IMR-90 (cell line): ENCODE measurements at regions not wholly inside any gene's neighbourhood (a gene's known extent, or its start where the extent isn't known, plus 50 kb on each side); places are given as distances from the start of the nearest gene placed in this dataset.

Experiments
- ATAC-seq: fragments of 200-7000 bp; cut with Tn5 transposase; 2 replicates; pipeline ENCODE4 v1.9.1; 2020; ENCODE audit warnings: low read depth, mild to moderate bottlenecking, moderate library complexity
- BruUV-seq: library from RNA; stranded (reverse); fragments of 400-500 nt; replicated peaks from 2 replicates; lab custom pipeline; 2021; lab: Mats Ljungman, UMichigan
- CTCF ChIA-PET: fragments of 300-600 bp; formaldehyde crosslinking; extraction: SDS; loops from one replicate; lab custom pipeline; 2021; ENCODE audit warnings: antibody characterized with exemption; lab: Yijun Ruan, JAX
- POLR2A ChIA-PET: fragments of 300-600 bp; sonication (Branson Sonifier 250); formaldehyde crosslinking; loops from one replicate; lab custom pipeline; 2022; ENCODE audit warnings: antibody characterized with exemption; ENCODE audit not compliant: unreplicated experiment; lab: Charles Lee
- DNase-seq: peaks from one replicate; pipeline ENCODE4 v3.0.0; 2013
- H2AFZ ChIP-seq: replicated peaks from 2 replicates; pipeline ENCODE3; 2013; ENCODE audit warnings: low read length, mild to moderate bottlenecking; ENCODE audit not compliant: poor library complexity
- H2AK5ac ChIP-seq: 2 replicates; pipeline ENCODE4 v1.6.1; 2013; ENCODE audit warnings: low read depth, low read length, inconsistent platforms
- H2AK9ac ChIP-seq: replicated peaks from 2 replicates; pipeline ENCODE3; 2013; ENCODE audit warnings: mild to moderate bottlenecking, low read depth, low read length, moderate library complexity; ENCODE audit not compliant: poor library complexity
- H2BK120ac ChIP-seq: 2 replicates; pipeline ENCODE4 v1.6.1; 2013; ENCODE audit warnings: low read depth, low read length, inconsistent platforms
- H2BK15ac ChIP-seq: 3 replicates; pipeline ENCODE4 v1.6.1; 2013; ENCODE audit warnings: low read depth, low read length, inconsistent platforms
- H2BK20ac ChIP-seq: 2 replicates; pipeline ENCODE4 v1.6.1; 2013; ENCODE audit warnings: low read depth, mild to moderate bottlenecking, inconsistent platforms, low read length, moderate library complexity
- H2BK5ac ChIP-seq: 2 replicates; pipeline ENCODE4 v1.6.1; 2013; ENCODE audit warnings: mild to moderate bottlenecking, low read depth, low read length, inconsistent platforms; ENCODE audit not compliant: poor library complexity, severe bottlenecking
- H3K14ac ChIP-seq: replicated peaks from 2 replicates; pipeline ENCODE4 v1.6.1; 2013; ENCODE audit warnings: low read depth, low read length, inconsistent platforms
- H3K18ac ChIP-seq: 2 replicates; pipeline ENCODE4 v1.6.1; 2013; ENCODE audit warnings: low read depth, low read length, control low read depth
- H3K23ac ChIP-seq: 2 replicates; pipeline ENCODE4 v1.6.1; 2013; ENCODE audit warnings: low read depth, low read length, inconsistent platforms
- H3K27ac ChIP-seq: 2 replicates; pipeline ENCODE4 v1.5.1; 2013; ENCODE audit warnings: mild to moderate bottlenecking, control low read depth, low read length; ENCODE audit not compliant: insufficient read depth
- H3K27me3 ChIP-seq: 2 replicates; pipeline ENCODE4 v1.6.1; 2013; ENCODE audit warnings: low read length; ENCODE audit not compliant: control insufficient read depth, insufficient read depth
- H3K36me3 ChIP-seq: 2 replicates; pipeline ENCODE4 v1.6.1; 2013; ENCODE audit warnings: low read length, mixed read lengths; ENCODE audit not compliant: control insufficient read depth, insufficient read depth
- H3K4ac ChIP-seq: 2 replicates; pipeline ENCODE4 v1.6.1; 2013; ENCODE audit warnings: low read depth, low read length, inconsistent platforms
- H3K4me1 ChIP-seq: 2 replicates; pipeline ENCODE4 v1.6.1; 2013; ENCODE audit warnings: low read length, mixed read lengths; ENCODE audit not compliant: control insufficient read depth, insufficient read depth
- H3K4me2 ChIP-seq: 2 replicates; pipeline ENCODE4 v1.6.1; 2013; ENCODE audit warnings: low read depth, mild to moderate bottlenecking, control low read depth, low read length, moderate library complexity
- H3K4me3 ChIP-seq: 2 replicates; pipeline ENCODE4 v1.5.1; 2013; ENCODE audit warnings: low read depth, mild to moderate bottlenecking, control low read depth, low read length, moderate library complexity; ENCODE audit not compliant: insufficient read depth
- H3K56ac ChIP-seq: 2 replicates; pipeline ENCODE4 v1.6.1; 2013; ENCODE audit warnings: low read length, inconsistent platforms; ENCODE audit not compliant: insufficient read depth; ENCODE audit errors: extremely low read depth
- H3K79me1 ChIP-seq, 2 experiments: 2 replicates each; pipeline ENCODE4 v1.6.1; 2013; ENCODE audit warnings: low read length in 2 of 2, inconsistent platforms in 1 of 2, low read depth in 1 of 2
- H3K9ac ChIP-seq: 2 replicates; pipeline ENCODE4 v1.6.1; 2013; ENCODE audit warnings: low read depth, low read length, control low read depth
- H3K9me1 ChIP-seq: 2 replicates; pipeline ENCODE4 v1.6.1; 2013; ENCODE audit warnings: low read length, inconsistent platforms; ENCODE audit not compliant: insufficient read depth
- H3K9me3 ChIP-seq: 2 replicates; pipeline ENCODE4 v1.6.1; 2013; ENCODE audit warnings: low read length; ENCODE audit not compliant: control insufficient read depth, insufficient read depth
- H4K20me1 ChIP-seq: 2 replicates; pipeline ENCODE4 v1.6.1; 2013; ENCODE audit warnings: low read length, inconsistent platforms; ENCODE audit not compliant: insufficient read depth
- H4K5ac ChIP-seq: 2 replicates; pipeline ENCODE4 v1.6.1; 2013; ENCODE audit warnings: mild to moderate bottlenecking, low read depth, low read length, control low read depth
- H4K8ac ChIP-seq, 2 experiments: 2 replicates each; pipeline ENCODE4 v1.6.1; 2013; ENCODE audit warnings: low read depth in 2 of 2, low read length in 2 of 2, control low read depth in 1 of 2, inconsistent platforms in 1 of 2
- H4K91ac ChIP-seq: 2 replicates; pipeline ENCODE4 v1.6.1; 2013; ENCODE audit warnings: low read depth, low read length, inconsistent platforms; ENCODE audit not compliant: insufficient read depth
- BHLHE40 ChIP-seq: fragments of 150-350 bp; IDR thresholded peaks from 2 replicates; pipeline ENCODE4 v1.6.1; 2016; ENCODE audit warnings: mild to moderate bottlenecking, low read depth, low read length
- CEBPB ChIP-seq: IDR thresholded peaks from 2 replicates; pipeline ENCODE4 v1.6.1; 2012; ENCODE audit warnings: low read depth, low read length, improper control_type of control experiment
- CHD1 ChIP-seq: IDR thresholded peaks from 2 replicates; pipeline ENCODE4 v1.6.1; 2012; ENCODE audit warnings: low read depth, low read length, improper control_type of control experiment
- CTCF ChIP-seq: conservative IDR thresholded peaks from 2 replicates; pipeline ENCODE4 v1.5.1; 2012; ENCODE audit warnings: mild to moderate bottlenecking, low read depth, low read length, improper control_type of control experiment
- ELK1 ChIP-seq: fragments of 150-350 bp; IDR thresholded peaks from 2 replicates; pipeline ENCODE4 v1.6.1; 2016; ENCODE audit warnings: low read depth, mild to moderate bottlenecking, low read length, moderate library complexity, borderline replicate concordance
- FOS ChIP-seq: fragments of 150-350 bp; IDR thresholded peaks from 2 replicates; pipeline ENCODE4 v1.6.1; 2016; ENCODE audit warnings: low read depth, low read length
- MAFK ChIP-seq: IDR thresholded peaks from 2 replicates; pipeline ENCODE4 v1.6.1; 2012; ENCODE audit warnings: low read depth, low read length, improper control_type of control experiment
- MAZ ChIP-seq: IDR thresholded peaks from 2 replicates; pipeline ENCODE4 v1.6.1; 2012; ENCODE audit warnings: low read depth, mild to moderate bottlenecking, low read length, improper control_type of control experiment, moderate library complexity, borderline replicate concordance
- MXI1 ChIP-seq: IDR thresholded peaks from 2 replicates; pipeline ENCODE4 v1.6.1; 2012; ENCODE audit warnings: low read depth, mild to moderate bottlenecking, low read length, moderate library complexity, borderline replicate concordance
- NFE2L2 ChIP-seq: fragments of 150-350 bp; IDR thresholded peaks from 2 replicates; pipeline ENCODE4 v1.6.1; 2016; ENCODE audit warnings: low read depth, mild to moderate bottlenecking, low read length
- POLR2A ChIP-seq: IDR thresholded peaks from 2 replicates; pipeline ENCODE4 v1.6.1; 2012; ENCODE audit warnings: mild to moderate bottlenecking, low read depth, low read length
- RAD21 ChIP-seq: IDR thresholded peaks from 2 replicates; pipeline ENCODE4 v1.6.1; 2012; ENCODE audit warnings: low read length, improper control_type of control experiment
- RCOR1 ChIP-seq: IDR thresholded peaks from 2 replicates; pipeline ENCODE4 v1.6.1; 2012; ENCODE audit warnings: mild to moderate bottlenecking, low read length, improper control_type of control experiment; ENCODE audit not compliant: insufficient replicate concordance
- RFX5 ChIP-seq: IDR thresholded peaks from 2 replicates; pipeline ENCODE4 v1.8.0; 2012; ENCODE audit warnings: low read depth, mild to moderate bottlenecking, low read length, moderate library complexity
- USF2 ChIP-seq: fragments of 150-350 bp; IDR thresholded peaks from 2 replicates; pipeline ENCODE4 v1.6.1; 2017; ENCODE audit warnings: mild to moderate bottlenecking, antibody characterized with exemption, low read length, low read depth
- WGBS, 2 experiments: methylation state at CpG; one replicate each; pipeline versions ENCODE4 v1.1.5 to v1.1.7; 2013; ENCODE audit warnings: missing lambda C conversion rate in 2 of 2; ENCODE audit not compliant: insufficient read length in 1 of 2; ENCODE audit errors: extremely low coverage in 2 of 2; 5-methylcytosine and 5-hydroxymethylcytosine counted together
- dilution Hi-C: fragments of 300-500 bp; cut with HindIII; formaldehyde crosslinking; loops from one replicate; pipeline ENCODE4 v1.14.3; 2018; ENCODE audit warnings: low sequenced_read_pairs; ENCODE audit not compliant: unreplicated experiment
- in situ Hi-C: fragments of 300-500 bp; cut with MboI; formaldehyde crosslinking; loops from 3 replicates; pipeline ENCODE4 v1.14.3; 2019; ENCODE audit warnings: low sequenced_read_pairs, inconsistent platforms, mixed read lengths
- intact Hi-C: fragments of 100-400 bp; cut with micrococcal nuclease; formaldehyde crosslinking; loops from 2 replicates; pipeline ENCODE4 v1.10.0; 2022

DNA sequence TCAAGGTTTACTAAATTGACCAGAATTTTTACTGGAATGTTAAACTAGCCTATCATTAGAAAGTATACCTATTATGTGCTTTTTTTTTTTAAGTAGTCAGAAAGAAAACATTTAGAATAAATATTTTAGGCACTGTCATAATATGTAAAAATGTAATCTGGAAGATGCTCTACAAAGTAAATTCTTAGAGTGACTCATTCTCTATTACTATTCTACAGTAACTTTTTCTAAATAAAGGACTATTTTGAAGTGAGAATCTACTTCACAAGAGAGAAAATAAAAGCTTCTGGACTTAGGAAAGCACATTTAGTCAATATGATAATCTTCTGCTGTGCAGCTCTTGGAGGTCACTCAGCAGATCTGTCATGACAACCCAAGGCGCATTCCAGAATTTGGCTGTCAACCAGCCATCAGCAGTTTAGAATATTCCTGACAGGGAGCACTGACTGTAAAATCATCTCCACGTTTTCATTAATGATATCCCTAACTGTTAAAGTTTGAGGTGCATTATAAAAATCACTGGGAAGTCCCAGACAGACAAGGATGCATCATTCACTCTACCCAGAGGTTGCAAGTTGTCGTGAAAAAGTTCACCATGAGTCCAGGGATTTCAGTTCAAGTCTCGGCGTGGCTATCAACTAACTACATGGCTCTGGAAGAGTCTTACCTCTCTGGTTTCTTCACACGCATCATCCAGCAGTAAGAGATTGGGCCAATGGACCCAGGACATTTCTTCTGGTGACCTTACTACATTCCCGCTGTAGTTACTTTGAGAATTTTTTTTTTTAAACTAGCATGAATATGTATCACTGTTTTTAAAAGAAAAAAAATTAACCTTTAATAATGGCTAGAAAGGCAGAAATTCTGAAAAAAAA lies 374.9 kb downstream of the GJA1 start:
- peak overlapping the region; percentile 43 for H3K14ac ChIP-seq
- H3K9ac ChIP-seq = no peak overlapping the region
- peak overlapping the region; percentile 57 for H4K5ac ChIP-seq
- H3K4ac ChIP-seq = peak overlapping the region; percentile 84
- H4K8ac ChIP-seq = peak overlapping the region; percentile 21 to 53
- peak overlapping the region; percentile 93 for H2BK15ac ChIP-seq
- in situ Hi-C loops = no loop called here
- peaks cover 2% of the 10 kb centered on the region for H3K9me1 ChIP-seq
- peak overlapping the region; percentile 84 for H2BK5ac ChIP-seq
- H4K91ac ChIP-seq = peak overlapping the region; percentile 90
- ATAC-seq (peak; percentile 79), DNase-seq (peak; percentile 30)
- dilution Hi-C loops = no loop called here
- peak overlapping the region; percentile 93 for H2BK20ac ChIP-seq
- ChIA-PET CTCF (no interaction called here), POLR2A (no interaction called here)
- H2AK5ac ChIP-seq = peak overlapping the region; percentile 80
- peak overlapping the region; percentile 84; the same call in 1 of the 2 replicates for H3K23ac ChIP-seq
- H2AK9ac ChIP-seq = no peak overlapping the region
- peak overlapping the region; percentile 76 for H2BK120ac ChIP-seq
- WGBS, 2 experiments = no CpG with 5 or more reads among the region's 7 CpGs
- peak overlapping the region; percentile 58; the same call in 1 of the 2 replicates for H3K27ac ChIP-seq
- peak overlapping the region; percentile 45 for H3K4me2 ChIP-seq
- peaks cover 12% of the 10 kb centered on the region for H3K4me1 ChIP-seq
- H3K56ac ChIP-seq = no peak overlapping the region; the same call in 1 of the 2 replicates
- H4K20me1 ChIP-seq = no peaks in the 10 kb centered on the region
- no peaks in the 10 kb centered on the region for H3K79me1 ChIP-seq
- H2AFZ ChIP-seq = no peak overlapping the region
- H3K36me3 ChIP-seq = no peaks in the 10 kb centered on the region
- intact Hi-C loops = no loop called here
- no peak overlapping the region for H3K4me3 ChIP-seq
- H3K18ac ChIP-seq = peak overlapping the region; percentile 88
- H3K27me3 ChIP-seq = no peaks in the 10 kb centered on the region
- no peaks in the 10 kb centered on the region for H3K9me3 ChIP-seq
- BruUV-seq = no TSS peak
- TF ChIP-seq MAFK (no peak), CEBPB (no peak), CHD1 (no peak), ELK1 (no peak), POLR2A (no peak), RFX5 (no peak), MAZ (no peak), FOS (no peak), CTCF (no peak), RAD21 (no peak), RCOR1 (no peak), USF2 (no peak), NFE2L2 (no peak), BHLHE40 (no peak), MXI1 (no peak)
